Transverse colon (tissue), 4 donors: ENCODE measurements at regions not wholly inside any gene's neighbourhood (a gene's known extent, or its start where the extent isn't known, plus 50 kb on each side); places are given as distances from the start of the nearest gene placed in this dataset.

Source experiments
- EP300 ChIP-seq: sonication (generic); formaldehyde crosslinking; IDR thresholded peaks from one replicate; pipeline ENCODE4 v1.6.1; 2017; ENCODE audit warnings: antibody characterized with exemption, low read depth
- POLR2A ChIP-seq: fragments of 450-650 bp; IDR thresholded peaks from one replicate; pipeline ENCODE4 v1.6.1; 2016; ENCODE audit warnings: antibody characterized with exemption, mild to moderate bottlenecking, moderate library complexity
- POLR2AphosphoS5 ChIP-seq, 3 donors: sonication (generic); formaldehyde crosslinking; IDR thresholded peaks; one replicate each; pipeline ENCODE4 v1.6.1; 2016; ENCODE audit warnings: antibody characterized with exemption in 3 of 3
- TF ChIP-seq, protein P1 (sequence below), 5 experiments: fragments of 200-600 bp in 3 of 5; fragments of 450-650 bp in 2 of 5; sonication (generic) in 3 of 5; IDR thresholded peaks; 1 replicate in 2 of 5; 2 replicates in 3 of 5; pipeline ENCODE4 v1.5.1; 2016 to 2017; ENCODE audit warnings: antibody characterized with exemption in 5 of 5, inconsistent platforms in 3 of 5, mild to moderate bottlenecking in 2 of 5, moderate library complexity in 1 of 5

DNA sequence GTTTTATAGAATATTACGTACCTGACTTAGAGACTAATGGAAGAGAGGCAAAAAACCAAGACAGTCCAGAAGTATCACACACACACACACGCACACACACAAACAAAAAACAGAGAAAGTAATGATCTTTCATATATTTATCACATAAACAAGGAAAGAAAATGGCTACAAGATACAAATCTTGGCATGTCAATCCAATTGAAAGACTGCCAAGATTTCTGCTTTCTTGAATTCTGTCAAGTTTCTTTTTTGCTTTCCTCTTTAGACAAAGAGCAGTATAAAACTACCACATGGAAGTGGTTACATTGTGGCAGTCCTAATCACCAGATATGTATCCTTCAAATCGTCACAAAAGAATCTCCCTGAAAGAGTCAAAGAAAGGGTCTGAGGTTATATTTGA is 2097.4 kb upstream of the AGA start:
- TF ChIP-seq POLR2A (no peak), POLR2AphosphoS5 (IDR thresholded peaks at IDR 0.05) (no peak), EP300 (no peak)
- TF ChIP-seq, protein P1, sequence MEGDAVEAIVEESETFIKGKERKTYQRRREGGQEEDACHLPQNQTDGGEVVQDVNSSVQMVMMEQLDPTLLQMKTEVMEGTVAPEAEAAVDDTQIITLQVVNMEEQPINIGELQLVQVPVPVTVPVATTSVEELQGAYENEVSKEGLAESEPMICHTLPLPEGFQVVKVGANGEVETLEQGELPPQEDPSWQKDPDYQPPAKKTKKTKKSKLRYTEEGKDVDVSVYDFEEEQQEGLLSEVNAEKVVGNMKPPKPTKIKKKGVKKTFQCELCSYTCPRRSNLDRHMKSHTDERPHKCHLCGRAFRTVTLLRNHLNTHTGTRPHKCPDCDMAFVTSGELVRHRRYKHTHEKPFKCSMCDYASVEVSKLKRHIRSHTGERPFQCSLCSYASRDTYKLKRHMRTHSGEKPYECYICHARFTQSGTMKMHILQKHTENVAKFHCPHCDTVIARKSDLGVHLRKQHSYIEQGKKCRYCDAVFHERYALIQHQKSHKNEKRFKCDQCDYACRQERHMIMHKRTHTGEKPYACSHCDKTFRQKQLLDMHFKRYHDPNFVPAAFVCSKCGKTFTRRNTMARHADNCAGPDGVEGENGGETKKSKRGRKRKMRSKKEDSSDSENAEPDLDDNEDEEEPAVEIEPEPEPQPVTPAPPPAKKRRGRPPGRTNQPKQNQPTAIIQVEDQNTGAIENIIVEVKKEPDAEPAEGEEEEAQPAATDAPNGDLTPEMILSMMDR (IDR thresholded peaks at IDR 0.05) = no peak
